ENCODE measurements at regions not wholly inside any gene's neighbourhood (a gene's known extent, or its start where the extent isn't known, plus 50 kb on each side); places are given as distances from the start of the nearest gene placed in this dataset.

DNA sequence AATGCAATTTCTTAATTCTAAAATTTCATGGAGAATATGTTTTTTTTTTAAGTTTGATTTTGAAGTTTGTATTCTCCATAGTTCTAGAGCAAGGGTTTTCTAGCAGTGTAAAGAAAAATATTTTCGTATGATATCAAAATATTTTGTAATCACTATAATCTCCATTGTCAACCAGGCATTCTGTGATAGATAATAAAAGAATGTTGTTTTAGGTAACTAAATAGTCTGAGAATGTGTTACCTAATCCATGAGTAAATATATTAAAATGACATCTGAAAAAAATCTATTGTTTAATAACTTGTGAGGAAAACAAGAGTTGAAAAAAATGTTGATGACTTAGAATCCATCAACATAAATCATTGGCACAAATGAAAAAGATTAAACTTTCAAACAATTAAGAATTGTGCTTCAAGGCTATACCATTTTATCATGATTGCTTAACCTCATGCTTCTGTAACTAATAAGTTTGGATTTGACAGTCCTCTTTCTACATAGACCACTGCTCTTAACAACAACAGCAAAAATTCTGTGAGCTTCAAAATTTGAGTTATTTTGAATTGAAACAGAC is 2211.8 kb downstream of the LRRC4C start:
- Histone ChIP-seq H3K4me1 (ENCODE audit: control insufficient read depth in 1 of 2, insufficient read depth in 2 of 2, low read length in 2 of 2) (no peaks in the 10 kb centered on the region), H3K4me3 (replicated peaks in 1 of 2; ENCODE audit: low read depth in 1 of 2, low read length in 2 of 2) (no peak overlapping the region), H3K9me2 (ENCODE audit: insufficient read depth) (no peaks in the 10 kb centered on the region), H3K27me3 (ENCODE audit: insufficient read depth, low read length) (no peaks in the 10 kb centered on the region), H3K36me3 (ENCODE audit: control insufficient read depth in 1 of 2, insufficient read depth in 2 of 2, low read length in 2 of 2) (no peaks in the 10 kb centered on the region), H3K9me3 (ENCODE audit: control insufficient read depth in 1 of 2, insufficient read depth in 1 of 2, low read depth in 1 of 2, low read length in 2 of 2) (peaks cover 4 to 9% of the 10 kb centered on the region in 2 experiments; a peak in 2 of 4 replicates), H2AFZ (ENCODE audit: low read depth, low read length, poor library complexity, severe bottlenecking) (no peak overlapping the region), H3K4me2 (ENCODE audit: low read length) (no peak overlapping the region), H3K79me2 (ENCODE audit: insufficient read depth, low read length) (no peaks in the 10 kb centered on the region), H4K20me1 (ENCODE audit: insufficient read depth) (no peaks in the 10 kb centered on the region), H3K9ac (ENCODE audit: low read length) (no peak overlapping the region), H3K27ac (ENCODE audit: low read depth, low read length) (no peak overlapping the region)
- DNase-seq (ENCODE audit: low read depth, low spot score) = no peak
- TF ChIP-seq ZNF274 (IDR thresholded peaks at IDR 0.05; ENCODE audit: low read depth, low read length) = no peak
- no peak for TF ChIP-seq ZBTB33 (IDR thresholded peaks at IDR 0.05; ENCODE audit: extremely low read depth, insufficient replicate concordance, low read length)
- no peak for TF ChIP-seq CTCF (IDR thresholded peaks at IDR 0.05 in 2 of 3, conservative IDR thresholded peaks at IDR 0.05 in 1 of 3; ENCODE audit: borderline replicate concordance in 1 of 3, insufficient read depth in 1 of 3, low read depth in 2 of 3, low read length in 2 of 3)
- no peak for TF ChIP-seq SIN3A (IDR thresholded peaks at IDR 0.05; ENCODE audit: low read depth)
- TF ChIP-seq EZH2 (IDR thresholded peaks at IDR 0.05) = no peak
- TF ChIP-seq POLR2AphosphoS5 (IDR thresholded peaks at IDR 0.05; ENCODE audit: low read depth, low read length) = no peak
- TF ChIP-seq RAD21 (IDR thresholded peaks at IDR 0.05; ENCODE audit: low read depth) = no peak
- no peak for TF ChIP-seq EZH2phosphoT487 (IDR thresholded peaks at IDR 0.05; ENCODE audit: borderline replicate concordance)
- TF ChIP-seq, protein P1, sequence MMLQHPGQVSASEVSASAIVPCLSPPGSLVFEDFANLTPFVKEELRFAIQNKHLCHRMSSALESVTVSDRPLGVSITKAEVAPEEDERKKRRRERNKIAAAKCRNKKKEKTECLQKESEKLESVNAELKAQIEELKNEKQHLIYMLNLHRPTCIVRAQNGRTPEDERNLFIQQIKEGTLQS (IDR thresholded peaks at IDR 0.05) = no peak
- no peak for TF ChIP-seq ELF1 (IDR thresholded peaks at IDR 0.05; ENCODE audit: borderline replicate concordance, low read depth)
- no peak for TF ChIP-seq FOSL1 (IDR thresholded peaks at IDR 0.05; ENCODE audit: low read depth)
- no peak for TF ChIP-seq REST (IDR thresholded peaks at IDR 0.05; ENCODE audit: low read depth)
- TF ChIP-seq SRF (IDR thresholded peaks at IDR 0.05; ENCODE audit: low read depth) = no peak
- TF ChIP-seq YY1 (IDR thresholded peaks at IDR 0.05; ENCODE audit: extremely low read depth, insufficient replicate concordance, low read depth, low read length) = no peak
- TF ChIP-seq CEBPB (IDR thresholded peaks at IDR 0.05; ENCODE audit: low read depth) = no peak
- TF ChIP-seq POLR2A (IDR thresholded peaks at IDR 0.05; ENCODE audit: borderline replicate concordance, extremely low read depth, insufficient read depth, insufficient read length) = no peak
- TF ChIP-seq SP1 (IDR thresholded peaks at IDR 0.05; ENCODE audit: low read depth) = no peak
- no peak for TF ChIP-seq CBX3 (IDR thresholded peaks at IDR 0.05; ENCODE audit: low read depth)
- no peak for TF ChIP-seq JUND (IDR thresholded peaks at IDR 0.05)
- ChIA-PET RAD21 (ENCODE audit: low non-redundant PET in 1 of 2, low total read pairs in 2 of 2, uncharacterized antibody in 2 of 2, unreplicated experiment in 2 of 2) (no interaction called here), CTCF (no interaction called here), POLR2A (no interaction called here)
- ATAC-seq = no peak
- BruUV-seq (replicated peaks) = no TSS peak
- intact Hi-C loops (cut with micrococcal nuclease) = no loop called here
